ENCODE measurements at regions not wholly inside any gene's neighbourhood (a gene's known extent, or its start where the extent isn't known, plus 50 kb on each side); places are given as distances from the start of the nearest gene placed in this dataset.

GRCh38 chr5:5810461-5810860 is 388.0 kb downstream of the ICE1 start:
- no peak overlapping the region for H3K4me3 ChIP-seq (ENCODE audit: low read depth, low read length)
- no peak for DNase-seq (ENCODE audit: low read depth)
- no peak for TF ChIP-seq CTCF (IDR thresholded peaks at IDR 0.05; ENCODE audit: insufficient read depth, low read length)

GRCh38 chr5:5805916-5806315 is 383.4 kb downstream of the ICE1 start:
- no peak overlapping the region for H3K4me3 ChIP-seq (ENCODE audit: low read depth, low read length)
- no peak for TF ChIP-seq CTCF (IDR thresholded peaks at IDR 0.05; ENCODE audit: insufficient read depth, low read length)
- DNase-seq (ENCODE audit: low read depth) = no peak

- no peak overlapping the region for H3K4me3 ChIP-seq (ENCODE audit: low read depth, low read length)
- no peak for DNase-seq (ENCODE audit: low read depth)
- no peak for TF ChIP-seq CTCF (IDR thresholded peaks at IDR 0.05; ENCODE audit: insufficient read depth, low read length)
Measured at GRCh38 chr5:5804478-5805233, 382.2 kb downstream of the ICE1 start.

GRCh38 chr5:5800801-5801761 is 378.6 kb downstream of the ICE1 start:
- no peak for TF ChIP-seq CTCF (IDR thresholded peaks at IDR 0.05; ENCODE audit: insufficient read depth, low read length)
- H3K4me3 ChIP-seq (ENCODE audit: low read depth, low read length) = no peak overlapping the region
- DNase-seq (ENCODE audit: low read depth) = no peak

- no peak overlapping the region for H3K4me3 ChIP-seq (ENCODE audit: low read depth, low read length)
- no peak for DNase-seq (ENCODE audit: low read depth)
- TF ChIP-seq CTCF (IDR thresholded peaks at IDR 0.05; ENCODE audit: insufficient read depth, low read length) = no peak
Measured at GRCh38 chr5:5799826-5800225, 377.3 kb downstream of the ICE1 start.

- DNase-seq (ENCODE audit: low read depth) = no peak
Measured at GRCh38 chr5:5799229-5799628, 376.8 kb downstream of the ICE1 start.

More at GRCh38 chr5:5799229-5799628, 376.8 kb downstream of the ICE1 start:
- TF ChIP-seq CTCF (IDR thresholded peaks at IDR 0.05; ENCODE audit: insufficient read depth, low read length) = no peak
- no peak overlapping the region for H3K4me3 ChIP-seq (ENCODE audit: low read depth, low read length)
